ENCODE measurements at regions not wholly inside any gene's neighbourhood (a gene's known extent, or its start where the extent isn't known, plus 50 kb on each side); places are given as distances from the start of the nearest gene placed in this dataset.

- TF ChIP-seq ZBTB40 (IDR thresholded peaks at IDR 0.05) (no peak), ZBTB40 (CRISPR knock-in tag; IDR thresholded peaks at IDR 0.05) (no peak), AHDC1 (CRISPR knock-in tag; IDR thresholded peaks at IDR 0.05; ENCODE audit: borderline replicate concordance) (no peak), IRF2 (CRISPR knock-in tag; IDR thresholded peaks at IDR 0.05) (no peak), CBX1 (IDR thresholded peaks at IDR 0.05; ENCODE audit: low read depth) (no peak), GATA4 (IDR thresholded peaks at IDR 0.05; ENCODE audit: borderline replicate concordance, low read depth) (peak; percentile 82; the same call in 1 of the 2 replicates), NR1H2 (CRISPR knock-in tag; IDR thresholded peaks at IDR 0.05; ENCODE audit: borderline replicate concordance, low read depth) (no peak), ISL2 (CRISPR knock-in tag; IDR thresholded peaks at IDR 0.05) (peak; percentile 92), FIP1L1 (IDR thresholded peaks at IDR 0.05; ENCODE audit: borderline replicate concordance, insufficient read depth, low read depth, low read length) (no peak), NFYB (CRISPR knock-in tag; IDR thresholded peaks at IDR 0.05) (no peak), ZBTB39 (CRISPR knock-in tag; IDR thresholded peaks at IDR 0.05) (no peak), HOXA5 (CRISPR knock-in tag; IDR thresholded peaks at IDR 0.05) (0 out of 2 replicates have a peak, but pooled peaks have one; percentile 42), CEBPB (IDR thresholded peaks at IDR 0.05; ENCODE audit: borderline replicate concordance, low read depth, low read length) (peak; percentile 80), CHD2 (IDR thresholded peaks at IDR 0.05; ENCODE audit: low read depth, low read length) (no peak)
These were observed 412.7 kb downstream of the ACTL7B start (continued) for GRCh38 chr9:108443019-108443633.

Data from HepG2 (cell line).